Activated T-helper 1 cell treated with anti-CD3 and anti-CD28 coated beads, Interleukin-12 subunit alpha, Interleukin-12 subunit beta, Interleukin-2, Interleukin-4 antibody, amounts not matched to agents 30 ng/mL and 10 ng/mL and 1 ng/mL, durations not matched to agents 14 hours and 24 hours and 36 hours (primary cell): ENCODE measurements at regions not wholly inside any gene's neighbourhood (a gene's known extent, or its start where the extent isn't known, plus 50 kb on each side); places are given as distances from the start of the nearest gene placed in this dataset.

Experiments used
- DNase-seq: peaks from one replicate; pipeline ENCODE4 v3.0.0; 2021; ENCODE audit warnings: low spot score
- H3K27ac Mint-ChIP-seq: one replicate; pipeline ENCODE4 v1.8.0; 2021; ENCODE audit warnings: mild to moderate bottlenecking, mixed read lengths
- H3K27me3 Mint-ChIP-seq: one replicate; pipeline ENCODE4 v1.8.0; 2022; ENCODE audit warnings: mild to moderate bottlenecking, moderate library complexity, mixed read lengths; ENCODE audit not compliant: insufficient read depth
- H3K36me3 Mint-ChIP-seq: one replicate; pipeline ENCODE4 v1.8.0; 2021; ENCODE audit warnings: low read depth, mixed read lengths
- H3K4me1 Mint-ChIP-seq: one replicate; pipeline ENCODE4 v1.8.0; 2021; ENCODE audit warnings: low read depth, mixed read lengths
- H3K4me3 Mint-ChIP-seq: one replicate; pipeline ENCODE4 v1.8.0; 2021; ENCODE audit warnings: mild to moderate bottlenecking, moderate library complexity, mixed read lengths
- H3K9me3 Mint-ChIP-seq: one replicate; pipeline ENCODE4 v1.8.0; 2021; ENCODE audit warnings: mixed read lengths
- intact Hi-C: fragments of 100-400 bp; cut with micrococcal nuclease; formaldehyde crosslinking; loops from one replicate; pipeline ENCODE4 v1.15.1; 2024

- no peak for DNase-seq
- intact Hi-C loops = no loop called here
- H3K27me3 Mint-ChIP-seq = peaks cover 21% of the 10 kb centered on the region
- no peak overlapping the region for H3K4me3 Mint-ChIP-seq
- no peaks in the 10 kb centered on the region for H3K9me3 Mint-ChIP-seq
- H3K36me3 Mint-ChIP-seq = no peaks in the 10 kb centered on the region
- no peak overlapping the region for H3K27ac Mint-ChIP-seq
- H3K4me1 Mint-ChIP-seq = no peaks in the 10 kb centered on the region
These were observed 540.8 kb downstream of the INSC start for GRCh38 chr11:15655552-15655951.

GRCh38 chr11:15657264-15657663, 542.5 kb downstream of the INSC start:
- Mint-ChIP-seq H3K36me3 (no peaks in the 10 kb centered on the region), H3K27me3 (peaks cover 5% of the 10 kb centered on the region), H3K27ac (no peak overlapping the region), H3K4me3 (no peak overlapping the region), H3K4me1 (no peaks in the 10 kb centered on the region), H3K9me3 (no peaks in the 10 kb centered on the region)
- no peak for DNase-seq
- intact Hi-C loops = no loop called here

DNA sequence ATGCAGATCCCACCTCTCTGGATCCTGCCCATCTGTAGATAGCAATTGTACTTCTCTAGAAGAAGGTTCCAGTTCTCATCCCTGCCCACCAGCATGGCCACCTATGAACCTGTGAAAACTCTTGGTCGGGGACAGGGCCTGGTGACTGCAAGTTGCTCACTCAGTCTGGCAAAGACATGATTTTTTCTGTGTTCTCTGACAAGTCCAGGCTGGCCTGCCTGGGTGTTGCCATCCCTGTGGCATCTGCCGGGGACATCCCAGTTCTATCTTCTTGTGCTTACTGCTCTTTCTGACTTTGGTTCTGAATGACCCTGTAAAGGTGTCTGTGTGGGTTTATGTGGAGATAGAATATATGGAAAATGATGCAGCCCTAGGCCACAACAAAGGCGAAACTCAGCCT, 545.8 kb downstream of the INSC start:
- no peak overlapping the region for H3K4me3 Mint-ChIP-seq
- H3K27ac Mint-ChIP-seq = no peak overlapping the region
- no peaks in the 10 kb centered on the region for H3K4me1 Mint-ChIP-seq
- peaks cover 2% of the 10 kb centered on the region for H3K27me3 Mint-ChIP-seq
- H3K36me3 Mint-ChIP-seq = no peaks in the 10 kb centered on the region
- no peak for DNase-seq
- no peaks in the 10 kb centered on the region for H3K9me3 Mint-ChIP-seq
- intact Hi-C loops = no loop called here

DNA sequence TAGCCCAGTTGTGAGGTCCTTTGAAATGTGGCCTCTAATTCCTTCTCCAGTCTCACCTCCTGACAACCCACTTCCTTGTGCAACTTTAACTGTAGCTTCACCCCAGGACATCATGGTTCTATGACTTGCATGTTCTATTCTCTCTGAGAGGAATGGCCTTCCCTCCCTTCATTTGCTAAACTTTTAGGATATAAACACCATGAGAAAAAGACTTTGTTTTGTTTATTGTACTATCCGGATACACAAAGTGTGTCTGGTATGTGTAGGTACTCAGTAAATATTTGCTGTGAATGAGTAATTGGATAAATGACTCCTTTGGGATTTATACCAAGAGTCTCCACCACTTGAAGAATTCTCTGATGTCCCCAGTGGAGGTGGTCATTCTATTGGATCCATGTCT, 547.6 kb downstream of the INSC start:
- Mint-ChIP-seq H3K4me1 (no peaks in the 10 kb centered on the region), H3K36me3 (no peaks in the 10 kb centered on the region), H3K27ac (no peak overlapping the region), H3K4me3 (no peak overlapping the region), H3K27me3 (peaks cover 2% of the 10 kb centered on the region), H3K9me3 (no peaks in the 10 kb centered on the region)
- intact Hi-C loops = no loop called here
- DNase-seq = no peak

- Mint-ChIP-seq H3K9me3 (no peaks in the 10 kb centered on the region), H3K4me3 (no peak overlapping the region), H3K27me3 (no peaks in the 10 kb centered on the region), H3K4me1 (no peaks in the 10 kb centered on the region), H3K36me3 (no peaks in the 10 kb centered on the region), H3K27ac (no peak overlapping the region)
- no peak for DNase-seq
- intact Hi-C loops = no loop called here
These were observed 549.1 kb downstream of the INSC start for GRCh38 chr11:15663777-15664218.

DNA sequence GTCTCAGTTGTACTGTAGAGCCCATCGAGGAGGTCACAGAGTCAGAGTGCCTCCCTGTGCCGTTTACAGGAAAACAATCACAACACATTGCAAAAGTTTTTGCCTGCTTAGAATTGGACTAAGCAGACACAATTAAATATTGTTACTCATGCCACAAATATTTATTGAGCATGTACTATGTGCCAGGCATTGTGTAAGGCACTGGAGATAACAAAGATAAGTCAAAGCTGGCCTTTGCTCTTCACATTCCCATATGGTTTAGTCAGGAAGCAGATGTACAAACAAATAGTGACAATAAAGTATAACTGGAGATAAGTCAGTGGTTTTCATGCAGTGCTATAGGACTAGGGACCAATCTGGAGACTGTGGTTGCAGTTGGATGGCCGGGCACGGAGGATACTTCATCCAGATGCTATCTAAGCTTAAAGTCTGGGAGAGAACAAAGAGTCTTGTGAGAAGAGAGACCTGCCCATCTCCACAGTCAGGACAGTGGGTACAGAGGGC, 550.7 kb downstream of the INSC start:
- DNase-seq = no peak
- H3K4me3 Mint-ChIP-seq = no peak overlapping the region
- H3K27ac Mint-ChIP-seq = no peak overlapping the region
- H3K4me1 Mint-ChIP-seq = no peaks in the 10 kb centered on the region
- H3K9me3 Mint-ChIP-seq = no peaks in the 10 kb centered on the region
- H3K27me3 Mint-ChIP-seq = no peaks in the 10 kb centered on the region
- no peaks in the 10 kb centered on the region for H3K36me3 Mint-ChIP-seq
- intact Hi-C loops = no loop called here

DNA sequence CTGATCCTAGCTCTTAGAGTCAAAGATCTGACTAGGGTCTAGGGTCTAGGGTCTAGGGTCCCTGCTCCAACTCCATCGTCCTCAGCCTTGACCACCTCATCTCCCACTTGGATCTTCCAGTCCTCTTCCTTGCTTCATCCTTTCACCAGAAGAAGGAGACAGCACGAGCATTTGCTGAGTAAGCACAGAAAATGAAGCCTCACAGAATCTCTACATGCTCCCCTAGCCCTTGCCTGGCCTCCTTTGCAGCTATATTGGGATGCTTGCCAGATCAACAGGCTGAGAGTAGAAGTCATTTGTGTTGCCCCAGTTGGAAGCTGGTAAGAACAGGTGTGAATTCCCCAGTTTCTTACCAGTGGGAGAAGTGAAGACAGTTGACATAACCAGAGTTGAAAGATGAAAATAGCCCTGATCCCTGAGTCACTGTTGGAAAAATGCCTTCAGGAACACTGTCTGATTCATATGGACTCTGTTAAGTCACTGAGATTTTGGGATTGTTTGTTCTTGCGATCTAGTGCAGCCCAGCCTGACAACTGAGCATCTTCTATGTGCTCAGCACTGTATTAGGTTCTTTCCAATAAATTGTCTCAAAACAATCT, 552.5 kb downstream of the INSC start:
- H3K4me3 Mint-ChIP-seq = no peak overlapping the region
- intact Hi-C loops = no loop called here

DNA sequence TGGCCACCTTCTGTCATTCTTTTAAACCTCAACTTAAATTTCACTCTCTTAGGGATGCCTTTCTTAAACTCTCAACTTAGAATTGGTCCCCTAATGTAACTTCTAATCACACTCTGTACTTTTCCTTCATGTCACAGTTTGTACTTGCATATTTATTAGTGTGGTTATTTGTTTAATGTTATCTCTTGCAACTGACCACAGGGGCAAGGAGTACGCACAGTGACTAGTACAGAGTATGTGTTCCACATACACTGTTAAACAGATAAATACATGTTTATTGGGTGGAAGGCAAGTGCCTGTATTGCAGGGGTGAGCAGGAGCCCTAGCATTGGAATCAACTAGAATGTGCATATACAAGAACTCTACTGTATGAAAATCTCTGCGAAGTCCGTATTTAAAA, 554.0 kb downstream of the INSC start:
- no peak overlapping the region for H3K27ac Mint-ChIP-seq
- H3K4me1 Mint-ChIP-seq = no peaks in the 10 kb centered on the region
- intact Hi-C loops = no loop called here
- no peak for DNase-seq
- no peak overlapping the region for H3K4me3 Mint-ChIP-seq
- H3K9me3 Mint-ChIP-seq = no peaks in the 10 kb centered on the region
- no peaks in the 10 kb centered on the region for H3K27me3 Mint-ChIP-seq
- H3K36me3 Mint-ChIP-seq = no peaks in the 10 kb centered on the region

More for the DNA sequence above, 552.5 kb downstream of the INSC start:
- no peak overlapping the region for H3K27ac Mint-ChIP-seq
- H3K4me1 Mint-ChIP-seq = no peaks in the 10 kb centered on the region
- H3K9me3 Mint-ChIP-seq = no peaks in the 10 kb centered on the region
- no peaks in the 10 kb centered on the region for H3K27me3 Mint-ChIP-seq
- DNase-seq = no peak
- H3K36me3 Mint-ChIP-seq = no peaks in the 10 kb centered on the region

DNA sequence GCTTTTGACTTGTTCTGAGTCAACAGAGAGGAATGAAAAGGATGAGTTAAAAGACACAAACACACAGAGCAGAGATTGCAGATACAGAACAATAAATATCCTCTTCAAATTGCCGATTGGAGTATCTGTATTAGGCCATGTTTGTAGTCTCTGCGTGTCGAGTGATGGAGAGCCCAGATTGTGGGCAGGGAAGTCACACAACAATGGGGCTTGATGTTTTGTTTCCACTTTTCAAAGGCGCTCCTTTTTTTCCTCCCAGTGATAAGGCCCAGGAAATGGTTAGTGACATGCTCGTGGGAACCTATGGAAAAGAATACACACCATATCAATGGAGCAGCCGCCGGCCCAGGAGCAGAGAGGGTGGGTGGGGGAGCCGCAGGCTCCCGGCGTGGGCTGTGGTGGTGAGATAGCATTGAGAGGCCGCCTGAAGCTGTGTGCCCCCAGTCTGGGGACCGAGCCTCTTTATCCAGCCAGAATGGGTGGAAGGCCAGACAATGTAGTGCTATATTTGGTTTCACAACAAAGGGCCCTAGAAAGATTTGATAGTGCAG, 555.9 kb downstream of the INSC start:
- no peak for DNase-seq
- intact Hi-C loops = no loop called here

GRCh38 chr11:15671216-15671615, 556.5 kb downstream of the INSC start:
- Mint-ChIP-seq H3K4me3 (no peak overlapping the region), H3K27ac (no peak overlapping the region), H3K9me3 (no peaks in the 10 kb centered on the region), H3K27me3 (no peaks in the 10 kb centered on the region), H3K36me3 (no peaks in the 10 kb centered on the region), H3K4me1 (no peaks in the 10 kb centered on the region)
- intact Hi-C loops = no loop called here
- no peak for DNase-seq

More for the DNA sequence above, 555.9 kb downstream of the INSC start:
- Mint-ChIP-seq H3K4me1 (no peaks in the 10 kb centered on the region), H3K36me3 (no peaks in the 10 kb centered on the region), H3K27ac (no peak overlapping the region), H3K27me3 (no peaks in the 10 kb centered on the region), H3K4me3 (no peak overlapping the region), H3K9me3 (no peaks in the 10 kb centered on the region)

GRCh38 chr11:15672825-15673224, 558.1 kb downstream of the INSC start:
- H3K36me3 Mint-ChIP-seq = no peaks in the 10 kb centered on the region
- H3K4me1 Mint-ChIP-seq = no peaks in the 10 kb centered on the region
- no peak overlapping the region for H3K27ac Mint-ChIP-seq
- intact Hi-C loops = no loop called here
- H3K9me3 Mint-ChIP-seq = no peaks in the 10 kb centered on the region
- H3K27me3 Mint-ChIP-seq = no peaks in the 10 kb centered on the region
- DNase-seq = no peak
- no peak overlapping the region for H3K4me3 Mint-ChIP-seq

DNA sequence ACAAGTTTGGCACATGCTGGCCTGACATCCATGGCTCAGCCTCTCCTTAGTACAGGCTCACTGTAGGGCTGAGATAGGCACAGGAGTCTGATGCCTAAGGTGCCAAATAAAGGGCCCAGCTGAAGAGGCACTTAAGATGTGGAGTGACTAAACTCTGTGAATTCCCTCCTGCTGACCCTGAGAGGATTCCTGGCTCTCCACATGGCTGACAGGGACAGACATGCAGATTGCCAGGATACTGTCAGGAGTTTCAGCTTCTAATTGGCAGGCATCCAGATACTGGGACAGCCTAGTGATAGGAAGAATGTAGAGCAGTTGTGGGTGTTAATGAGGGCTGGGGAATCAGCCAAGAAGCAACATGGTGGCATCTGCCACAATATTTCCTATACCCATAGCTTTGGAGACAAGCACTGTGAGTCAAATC, 558.7 kb downstream of the INSC start:
- no peak for DNase-seq
- no peak overlapping the region for H3K27ac Mint-ChIP-seq
- no peaks in the 10 kb centered on the region for H3K36me3 Mint-ChIP-seq
- intact Hi-C loops = no loop called here
- H3K9me3 Mint-ChIP-seq = no peaks in the 10 kb centered on the region
- H3K4me1 Mint-ChIP-seq = no peaks in the 10 kb centered on the region
- H3K27me3 Mint-ChIP-seq = no peaks in the 10 kb centered on the region
- H3K4me3 Mint-ChIP-seq = no peak overlapping the region

DNA sequence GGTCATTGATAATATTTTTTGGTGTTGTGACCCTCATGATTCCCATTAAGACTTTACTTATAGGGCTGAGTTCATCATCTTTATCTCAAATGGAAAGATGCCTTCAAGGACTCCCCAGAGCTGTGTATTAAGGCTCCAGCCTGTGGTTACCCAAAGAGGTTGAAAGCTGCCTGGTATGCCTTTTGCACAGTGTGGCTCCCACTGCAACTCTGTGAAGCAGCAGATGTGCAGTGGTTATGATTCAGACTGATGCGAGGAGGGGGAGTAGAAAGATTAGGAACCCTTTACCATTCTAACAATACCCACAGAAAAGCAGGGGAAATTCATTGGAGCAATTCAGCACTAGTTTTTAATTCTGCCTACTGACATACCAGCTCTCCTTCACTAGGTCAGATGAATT, 560.0 kb downstream of the INSC start:
- no peaks in the 10 kb centered on the region for H3K9me3 Mint-ChIP-seq
- H3K36me3 Mint-ChIP-seq = no peaks in the 10 kb centered on the region
- H3K4me1 Mint-ChIP-seq = no peaks in the 10 kb centered on the region
- no peak overlapping the region for H3K4me3 Mint-ChIP-seq
- no peak for DNase-seq
- H3K27me3 Mint-ChIP-seq = no peaks in the 10 kb centered on the region
- intact Hi-C loops = no loop called here
- no peak overlapping the region for H3K27ac Mint-ChIP-seq

DNA sequence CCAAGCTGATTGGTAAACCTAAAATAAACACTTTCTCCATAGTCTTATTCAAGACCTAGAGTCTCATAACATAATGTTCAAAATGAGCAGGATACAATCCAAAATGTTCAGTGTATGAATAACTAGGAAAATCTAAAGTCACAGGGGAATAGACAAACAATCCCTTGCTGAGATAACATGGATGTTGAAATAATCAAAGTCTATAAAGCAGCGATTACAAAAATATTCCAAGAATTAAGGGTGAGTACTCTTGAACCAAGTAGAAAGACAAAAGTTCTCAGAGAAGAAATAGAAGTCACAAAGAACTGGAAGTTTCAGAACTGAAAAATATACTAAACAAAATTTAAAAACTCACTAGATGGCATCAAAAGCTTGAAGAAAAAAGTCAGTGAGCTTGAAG, 561.0 kb downstream of the INSC start:
- H3K9me3 Mint-ChIP-seq = no peaks in the 10 kb centered on the region
- H3K4me3 Mint-ChIP-seq = no peak overlapping the region
- H3K36me3 Mint-ChIP-seq = no peaks in the 10 kb centered on the region
- intact Hi-C loops = no loop called here
- DNase-seq = no peak
- H3K27me3 Mint-ChIP-seq = no peaks in the 10 kb centered on the region
- no peak overlapping the region for H3K27ac Mint-ChIP-seq
- H3K4me1 Mint-ChIP-seq = no peaks in the 10 kb centered on the region
